C1 segment of cervical spinal cord (tissue), 14 donors: ENCODE measurements at regions not wholly inside any gene's neighbourhood (a gene's known extent, or its start where the extent isn't known, plus 50 kb on each side); places are given as distances from the start of the nearest gene placed in this dataset.
"Not testable (repeated sequence)": the region's sequence is repeated elsewhere in the genome, so short reads cannot be mapped to it uniquely, and the experiment has no call there.

Source experiments
- DNase-seq, 14 donors: peaks; one replicate each; lab custom pipeline; 2025; lab: John Stamatoyannopoulos, UW

DNA sequence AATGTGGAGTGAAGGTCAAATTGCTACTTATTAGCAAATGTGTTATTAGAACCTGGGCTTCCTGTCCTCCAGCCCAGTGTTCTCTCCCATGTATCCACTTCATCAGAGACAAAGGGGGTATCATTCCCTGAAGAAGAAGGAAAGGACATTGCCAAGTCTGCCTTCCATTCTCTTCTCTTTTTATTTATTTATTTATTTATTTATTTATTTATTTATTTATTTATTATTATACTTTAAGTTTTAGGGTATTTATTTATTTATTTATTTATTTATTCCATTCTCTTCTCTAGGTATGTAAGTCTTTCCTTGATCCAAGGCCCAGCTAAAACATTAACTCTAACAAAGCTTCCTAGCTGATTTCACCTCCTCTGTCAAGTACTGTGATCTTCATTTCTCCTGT is 277.8 kb upstream of the DNAJC19 start:
- no peak for DNase-seq

DNA sequence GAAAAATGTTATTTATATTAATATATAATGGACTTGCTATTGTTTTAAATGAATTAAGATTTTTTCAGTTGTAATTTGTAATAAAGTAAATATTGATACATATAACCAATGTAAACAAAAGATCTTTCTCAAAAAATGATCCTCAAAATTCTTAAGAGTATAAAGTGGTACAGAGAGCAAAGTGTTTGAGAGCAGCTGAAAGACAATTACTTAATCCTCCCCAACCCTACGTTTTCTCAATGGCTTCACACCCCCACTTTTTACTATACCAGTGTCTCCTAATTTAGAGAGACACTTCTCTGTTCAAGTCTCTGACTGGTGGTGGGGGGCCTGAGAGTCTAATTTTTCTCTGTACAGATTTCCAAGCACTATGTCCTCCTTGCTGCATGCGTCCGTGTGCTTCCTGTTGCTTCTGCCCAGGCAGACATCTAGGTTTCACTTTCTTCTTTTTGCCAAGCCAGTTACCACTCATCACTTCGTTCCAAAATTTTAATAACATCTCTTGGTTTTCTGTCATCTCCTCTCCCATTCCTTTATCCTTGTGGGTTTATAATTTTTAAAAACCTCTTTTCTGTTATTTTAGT is 276.3 kb upstream of the DNAJC19 start:
- peak in 5 of 14 donors; percentile 1 to 6 (median 4) for DNase-seq

DNA sequence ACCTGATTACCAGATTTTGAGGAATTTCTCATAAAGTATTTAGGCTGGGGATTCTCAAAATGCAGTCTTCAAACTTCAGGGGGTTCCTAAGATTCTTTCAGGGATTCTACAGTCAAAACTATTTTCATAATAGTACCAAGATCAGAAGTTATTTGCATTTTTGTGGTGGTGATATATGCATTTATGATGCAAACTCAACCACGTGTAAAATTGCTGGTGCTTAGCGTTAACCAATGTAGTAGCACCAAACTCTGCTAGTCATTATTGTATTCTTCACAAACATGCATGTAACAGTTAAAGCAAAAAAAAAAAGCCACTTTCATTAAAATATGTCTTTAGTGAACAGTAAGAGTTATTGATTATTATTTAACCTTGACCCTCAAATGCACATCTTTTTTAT is 274.9 kb upstream of the DNAJC19 start:
- no peak for DNase-seq

GRCh38 chr3:181253796-181254195 is 264.3 kb upstream of the DNAJC19 start:
- DNase-seq, result no peak

DNA sequence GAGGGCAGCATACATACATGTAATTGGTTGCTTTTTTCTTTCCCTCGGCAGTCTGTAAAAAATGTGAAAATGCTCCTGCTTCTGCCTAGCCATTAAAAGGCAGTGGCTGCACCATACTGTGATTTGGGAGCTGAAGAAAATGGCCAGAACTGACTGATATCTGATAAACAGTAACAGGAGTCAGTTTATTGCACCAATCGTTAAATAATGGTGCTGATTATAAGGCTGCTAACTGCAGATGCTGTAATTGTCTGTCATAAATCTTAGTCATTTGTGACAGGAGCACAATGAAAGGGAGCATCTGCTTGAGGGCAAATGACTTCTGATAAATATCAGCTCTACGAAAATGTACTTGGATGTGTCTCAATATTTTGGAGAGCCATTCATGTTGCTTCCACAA is 263.1 kb upstream of the DNAJC19 start:
- DNase-seq, result no peak

GRCh38 chr3:181250714-181251113 is 261.2 kb upstream of the DNAJC19 start:
- DNase-seq, result no peak

GRCh38 chr3:181239441-181239840 is 249.9 kb upstream of the DNAJC19 start:
- no peak for DNase-seq

DNA sequence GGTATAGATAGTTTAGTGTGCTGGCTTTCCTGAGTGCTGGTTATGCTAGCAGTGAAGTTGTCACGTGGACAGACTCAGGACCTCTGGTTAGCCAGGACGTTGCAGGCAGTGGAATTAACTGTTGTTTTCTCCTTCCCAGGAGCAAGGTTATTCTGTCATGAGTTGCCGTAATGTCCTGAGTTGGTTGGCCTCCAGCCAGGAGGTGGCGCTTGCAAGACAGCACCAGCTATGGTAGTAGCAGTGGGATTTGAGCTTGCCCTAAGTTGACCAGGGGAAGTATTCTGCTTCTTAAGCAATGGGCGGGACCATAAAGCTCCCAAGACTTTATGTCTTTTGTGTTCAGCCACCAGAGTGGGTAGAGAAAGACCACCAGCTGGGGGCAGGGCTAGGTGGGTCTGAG is 240.7 kb upstream of the DNAJC19 start:
- DNase-seq, result no peak

- no peak for DNase-seq
Measured at GRCh38 chr3:181213347-181213746, 223.8 kb upstream of the DNAJC19 start.

DNA sequence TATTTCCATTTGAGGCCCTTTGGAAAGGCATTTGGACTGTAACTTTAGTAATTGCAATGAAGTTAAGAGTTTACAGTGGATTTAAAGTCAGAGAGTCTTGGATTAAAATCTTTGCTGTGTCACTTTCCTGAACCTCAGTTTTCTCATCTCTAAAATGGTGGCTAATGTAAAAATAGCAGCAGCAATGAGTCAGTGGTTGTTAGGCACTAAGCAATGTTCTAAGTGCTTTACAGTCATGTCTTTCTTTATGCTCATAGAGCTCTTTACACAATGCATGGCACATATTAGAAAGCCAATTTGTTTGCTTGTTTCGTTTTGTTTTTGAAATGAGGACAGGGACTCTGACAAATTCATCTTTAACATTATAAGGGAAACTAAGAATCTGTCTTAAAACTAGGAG is 222.7 kb upstream of the DNAJC19 start:
- no peak for DNase-seq

DNA sequence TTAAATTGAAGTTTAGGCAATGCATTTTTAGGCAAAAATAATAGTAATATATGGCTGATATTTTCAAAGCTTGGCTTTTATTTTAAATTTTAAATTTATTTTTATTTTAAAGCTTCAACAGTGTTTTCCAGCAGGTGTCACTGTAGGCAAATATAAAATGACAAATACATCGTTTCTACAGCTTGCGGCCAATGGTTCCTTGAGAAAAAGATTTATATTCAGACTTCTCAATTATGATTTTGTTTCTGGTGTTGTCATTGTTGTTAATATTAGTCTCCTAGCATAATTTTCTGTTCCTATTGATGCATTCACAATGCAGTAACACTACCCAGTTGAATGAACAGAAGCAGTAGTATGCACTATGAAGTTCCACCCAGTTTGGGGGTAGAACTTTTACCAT is 220.7 kb upstream of the DNAJC19 start:
- no peak for DNase-seq

- no peak for DNase-seq
Measured at GRCh38 chr3:181189556-181189955, 200.0 kb upstream of the DNAJC19 start.

DNA sequence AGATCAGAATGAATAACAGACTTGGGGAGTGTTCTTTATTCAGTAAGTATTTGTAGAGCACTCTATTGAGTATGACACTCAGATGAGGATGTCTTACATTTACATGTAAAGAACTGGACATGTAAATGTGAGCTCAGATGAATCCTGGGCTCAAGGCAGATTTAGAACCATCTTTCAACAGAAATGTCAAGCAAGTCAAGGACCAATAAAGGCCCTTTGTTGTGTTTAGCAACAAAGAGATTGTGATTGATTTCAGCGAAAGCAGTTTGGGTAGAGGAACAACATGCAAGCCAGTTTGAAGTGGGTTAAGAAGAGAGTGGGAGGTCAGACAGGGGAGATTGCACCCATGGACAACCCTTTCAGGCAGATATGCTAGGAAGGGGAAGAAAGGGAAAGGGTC is 194.2 kb upstream of the DNAJC19 start:
- DNase-seq, result no peak

- not testable (repeated sequence) for DNase-seq
Measured at GRCh38 chr3:181183057-181183456, 193.5 kb upstream of the DNAJC19 start.

DNA sequence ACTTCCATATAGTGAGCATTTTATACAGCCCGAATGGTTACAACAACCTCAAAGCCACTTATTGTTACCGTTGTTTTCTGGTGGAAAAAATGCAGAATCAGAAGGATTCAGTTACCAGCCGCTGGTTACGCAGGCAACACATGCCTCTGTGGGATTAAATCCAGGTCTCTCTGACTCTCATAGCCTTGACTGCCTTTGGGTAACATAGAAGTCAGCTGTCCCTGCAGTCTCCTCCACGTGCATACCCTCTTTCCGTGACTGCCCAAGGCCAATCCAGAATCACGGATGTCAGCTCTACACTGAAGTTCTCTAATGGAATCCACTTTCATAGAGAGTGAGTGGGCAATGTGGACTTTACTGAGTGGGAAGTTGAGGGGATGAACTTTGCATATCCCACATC is 189.5 kb upstream of the DNAJC19 start:
- no peak for DNase-seq

DNA sequence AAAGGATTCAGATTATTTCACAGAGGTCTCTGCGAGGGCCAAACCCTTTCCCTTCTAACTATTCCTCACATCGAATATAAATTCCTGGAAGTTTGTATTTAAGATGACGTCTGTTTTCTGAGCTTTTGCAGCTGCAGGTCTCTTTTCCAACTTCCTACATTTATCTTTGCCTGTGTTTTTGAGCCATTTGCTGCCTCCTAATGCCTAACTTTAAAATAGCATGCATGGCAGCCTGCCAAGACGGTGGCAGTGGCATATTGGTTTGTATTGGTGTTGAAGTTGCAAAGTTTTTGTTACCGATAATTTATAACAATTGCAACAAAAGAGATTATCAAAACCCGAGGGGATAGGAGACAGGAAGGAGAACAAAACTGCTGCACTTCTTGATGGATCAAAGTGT is 187.1 kb upstream of the DNAJC19 start:
- DNase-seq, result peak in 11 of 14 donors; percentile 4 to 65 (median 26)

- DNase-seq, result no peak
Measured at GRCh38 chr3:181174676-181175233, 185.2 kb upstream of the DNAJC19 start.

GRCh38 chr3:181174022-181174421 is 184.5 kb upstream of the DNAJC19 start:
- no peak for DNase-seq

DNA sequence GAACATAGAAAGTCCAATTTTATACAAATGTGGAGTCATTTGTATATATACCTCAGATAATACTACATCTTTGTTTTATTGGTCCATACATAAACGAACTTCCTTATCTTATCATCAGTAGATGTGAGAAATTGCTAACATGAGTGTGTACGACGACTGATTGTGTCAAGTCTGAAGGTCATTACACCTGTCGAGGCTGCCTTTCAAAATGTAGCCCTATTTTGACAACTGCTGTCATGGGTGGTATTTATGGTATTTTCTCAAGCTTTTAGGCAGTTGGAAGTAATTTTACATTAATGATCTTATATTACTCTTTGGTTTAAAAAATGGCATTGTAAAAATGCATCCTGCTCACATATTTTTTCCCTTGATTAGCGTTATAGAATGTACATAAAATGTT is 183.7 kb upstream of the DNAJC19 start:
- no peak for DNase-seq

DNA sequence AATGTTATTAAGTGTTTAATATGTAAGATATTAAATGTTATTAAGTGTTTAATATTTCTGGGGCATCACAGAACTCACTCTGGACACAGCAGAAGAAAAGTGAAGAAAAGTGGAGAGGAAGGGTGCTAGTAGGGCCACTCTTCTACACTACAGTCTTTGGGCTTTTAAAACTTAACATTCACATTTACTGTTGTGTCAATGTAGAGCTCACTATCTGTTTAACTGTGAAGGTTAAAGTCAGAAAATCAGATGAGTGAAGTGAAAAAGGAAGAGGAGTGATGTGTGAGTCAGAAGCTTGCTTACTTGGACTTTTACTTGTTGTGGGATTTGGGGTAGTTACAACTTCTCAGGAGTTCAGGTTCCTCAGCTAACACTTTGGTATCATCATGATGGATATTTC is 145.3 kb upstream of the DNAJC19 start:
- DNase-seq, result no peak

- no peak for DNase-seq
Measured at GRCh38 chr3:181133832-181134231, 144.3 kb upstream of the DNAJC19 start.

DNA sequence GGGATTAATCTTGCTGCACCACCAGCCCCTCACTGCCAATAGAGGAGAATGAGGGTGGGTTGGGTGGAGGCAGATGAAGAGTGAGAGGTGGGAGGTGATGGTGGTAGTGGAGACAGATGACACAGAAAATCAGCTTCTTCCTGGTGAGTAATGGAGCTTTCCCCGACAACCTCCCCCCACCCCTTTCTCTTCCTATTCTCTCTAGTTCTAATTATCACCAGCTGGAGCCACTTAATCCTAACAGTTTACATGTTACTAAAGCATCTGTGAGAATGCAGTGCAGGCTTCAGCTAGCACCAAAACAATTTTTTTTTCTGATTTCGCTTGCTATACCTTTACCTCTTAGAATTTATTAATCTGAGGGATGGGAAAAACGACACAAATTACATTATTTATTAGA is 116.1 kb upstream of the DNAJC19 start:
- no peak for DNase-seq

GRCh38 chr3:181103605-181104004 is 114.1 kb upstream of the DNAJC19 start:
- no peak for DNase-seq

DNA sequence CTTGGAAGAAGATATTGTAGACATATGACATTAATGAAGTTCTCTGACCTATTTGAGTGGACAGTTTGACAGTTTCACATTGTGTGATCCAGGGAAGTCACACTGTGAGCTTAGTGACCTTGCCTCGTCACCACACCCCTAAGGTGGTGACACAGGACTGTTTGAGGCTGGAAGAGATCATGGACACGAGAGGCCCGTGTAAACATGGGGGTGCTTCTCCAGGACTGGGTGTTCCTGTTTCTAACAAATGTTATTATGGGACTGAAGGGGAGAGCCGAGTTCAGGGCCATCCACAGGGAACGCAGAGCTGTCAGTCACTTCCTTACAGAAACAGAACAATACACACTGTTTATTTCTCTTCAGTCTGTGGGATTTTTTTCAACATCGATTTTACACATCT is 96.5 kb upstream of the DNAJC19 start:
- no peak for DNase-seq
